ENCODE measurements at regions not wholly inside any gene's neighbourhood (a gene's known extent, or its start where the extent isn't known, plus 50 kb on each side); places are given as distances from the start of the nearest gene placed in this dataset.

DNA sequence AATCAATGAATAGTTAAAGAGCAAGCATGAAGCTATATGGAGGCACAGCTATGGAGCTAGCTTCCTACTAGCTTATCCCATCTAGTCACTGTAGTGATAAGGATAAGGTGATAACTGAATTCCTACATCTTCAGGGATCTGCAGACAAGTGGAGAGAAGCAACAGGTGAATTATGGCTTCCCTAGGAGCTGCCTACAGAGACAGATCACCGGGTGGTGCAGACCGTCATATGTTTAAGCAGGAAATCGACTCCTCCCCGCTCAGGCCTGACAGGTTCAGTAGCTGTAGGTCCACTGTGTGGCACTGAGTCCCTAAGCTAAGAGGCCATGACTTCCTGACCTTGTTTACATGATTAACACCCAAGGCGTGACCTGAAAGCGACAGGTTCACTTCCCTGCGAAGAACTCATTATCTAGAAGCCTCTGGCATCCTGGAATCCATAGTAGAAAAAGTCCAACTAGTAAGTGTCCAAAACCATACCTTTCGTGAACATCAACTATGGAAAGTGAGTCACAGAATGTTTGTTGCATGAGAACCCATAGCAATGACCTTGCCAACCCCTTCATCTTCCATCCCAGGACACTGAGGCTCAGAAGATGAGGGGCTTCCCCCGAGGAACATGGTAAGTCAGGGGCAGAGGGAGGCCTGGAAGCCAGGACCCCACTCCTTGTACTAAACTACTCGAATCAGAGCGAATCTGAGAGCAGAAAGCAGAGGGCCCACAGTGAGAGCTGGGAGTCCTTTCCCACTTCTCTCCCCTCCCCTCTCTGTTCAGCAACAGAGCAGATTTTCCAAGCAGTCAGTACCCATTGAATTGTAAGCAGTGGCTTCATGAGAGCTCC, 75.4 kb upstream of the CCND2 start:
- H3F3A ChIP-seq (ENCODE audit: insufficient read depth) = no peaks in the 10 kb centered on the region
- H3K4me2 ChIP-seq (ENCODE audit: low read depth, low read length, poor library complexity, severe bottlenecking) = no peak overlapping the region
- no peak overlapping the region for H3K9ac ChIP-seq (ENCODE audit: low read length)
- H3K9me3 ChIP-seq (ENCODE audit: insufficient read depth, low read length) = no peaks in the 10 kb centered on the region
- H3K36me3 ChIP-seq (ENCODE audit: low read length) = no peaks in the 10 kb centered on the region
- TF ChIP-seq, protein P1, sequence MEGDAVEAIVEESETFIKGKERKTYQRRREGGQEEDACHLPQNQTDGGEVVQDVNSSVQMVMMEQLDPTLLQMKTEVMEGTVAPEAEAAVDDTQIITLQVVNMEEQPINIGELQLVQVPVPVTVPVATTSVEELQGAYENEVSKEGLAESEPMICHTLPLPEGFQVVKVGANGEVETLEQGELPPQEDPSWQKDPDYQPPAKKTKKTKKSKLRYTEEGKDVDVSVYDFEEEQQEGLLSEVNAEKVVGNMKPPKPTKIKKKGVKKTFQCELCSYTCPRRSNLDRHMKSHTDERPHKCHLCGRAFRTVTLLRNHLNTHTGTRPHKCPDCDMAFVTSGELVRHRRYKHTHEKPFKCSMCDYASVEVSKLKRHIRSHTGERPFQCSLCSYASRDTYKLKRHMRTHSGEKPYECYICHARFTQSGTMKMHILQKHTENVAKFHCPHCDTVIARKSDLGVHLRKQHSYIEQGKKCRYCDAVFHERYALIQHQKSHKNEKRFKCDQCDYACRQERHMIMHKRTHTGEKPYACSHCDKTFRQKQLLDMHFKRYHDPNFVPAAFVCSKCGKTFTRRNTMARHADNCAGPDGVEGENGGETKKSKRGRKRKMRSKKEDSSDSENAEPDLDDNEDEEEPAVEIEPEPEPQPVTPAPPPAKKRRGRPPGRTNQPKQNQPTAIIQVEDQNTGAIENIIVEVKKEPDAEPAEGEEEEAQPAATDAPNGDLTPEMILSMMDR (IDR thresholded peaks at IDR 0.05; ENCODE audit: insufficient read depth, low read length, poor library complexity, severe bottlenecking) = no peak
- no peak for TF ChIP-seq EZH2phosphoT487 (conservative IDR thresholded peaks at IDR 0.05; ENCODE audit: low read length)
- H3K79me2 ChIP-seq (ENCODE audit: insufficient read depth, low read length) = no peaks in the 10 kb centered on the region
- H3K27ac ChIP-seq (ENCODE audit: low read depth, low read length) = no peak overlapping the region
- H3K27me3 ChIP-seq (ENCODE audit: low read length) = no peaks in the 10 kb centered on the region
- no peak overlapping the region for H3K4me3 ChIP-seq (ENCODE audit: insufficient read depth, low read length, poor library complexity, severe bottlenecking)
- no peaks in the 10 kb centered on the region for H3K9me2 ChIP-seq (replicated peaks; ENCODE audit: insufficient read depth, low read length)
- no peaks in the 10 kb centered on the region for H4K20me1 ChIP-seq (ENCODE audit: low read depth, low read length)
- H2AFZ ChIP-seq (ENCODE audit: low read depth, low read length, severe bottlenecking) = no peak overlapping the region

DNA sequence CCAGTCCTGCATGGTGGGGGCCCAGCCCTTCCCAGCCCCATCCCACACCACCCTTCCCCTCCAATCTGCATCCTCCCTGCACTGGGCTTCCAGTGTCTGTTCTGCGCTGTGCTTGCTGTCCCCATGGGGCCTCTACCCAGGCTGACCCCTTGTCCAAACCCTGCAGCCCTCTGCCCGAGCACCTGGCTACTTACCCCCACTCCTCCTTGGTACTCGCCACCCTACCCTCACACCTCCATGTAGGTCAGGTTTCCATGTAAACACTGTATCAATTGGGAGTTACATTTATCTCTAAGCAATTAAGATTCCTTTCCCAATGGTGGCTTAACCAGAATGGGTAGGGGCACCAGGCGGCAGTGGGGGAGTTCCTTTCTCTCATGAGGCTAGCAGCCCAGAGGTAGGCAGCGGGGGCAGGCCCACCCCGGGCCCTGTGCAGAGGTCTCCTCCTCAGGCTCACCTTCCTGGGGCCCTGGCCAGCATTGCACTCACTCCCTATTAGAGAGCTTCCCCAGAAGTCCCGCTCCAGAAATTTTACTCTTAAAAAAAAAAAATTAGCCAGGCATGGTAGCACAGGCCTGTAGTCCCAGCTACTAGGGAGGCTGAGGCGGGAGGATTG, 76.6 kb upstream of the CCND2 start:
- Histone ChIP-seq H3K27ac (ENCODE audit: low read depth, low read length) (no peak overlapping the region), H3K4me3 (ENCODE audit: insufficient read depth, low read length, poor library complexity, severe bottlenecking) (no peak overlapping the region), H3K36me3 (ENCODE audit: low read length) (no peaks in the 10 kb centered on the region), H3K9me3 (ENCODE audit: insufficient read depth, low read length) (no peaks in the 10 kb centered on the region), H3K4me2 (ENCODE audit: low read depth, low read length, poor library complexity, severe bottlenecking) (no peak overlapping the region), H3K79me2 (ENCODE audit: insufficient read depth, low read length) (no peaks in the 10 kb centered on the region), H3K9ac (ENCODE audit: low read length) (no peak overlapping the region), H3K27me3 (ENCODE audit: low read length) (no peaks in the 10 kb centered on the region), H3K9me2 (replicated peaks; ENCODE audit: insufficient read depth, low read length) (no peaks in the 10 kb centered on the region), H3F3A (ENCODE audit: insufficient read depth) (no peaks in the 10 kb centered on the region), H4K20me1 (ENCODE audit: low read depth, low read length) (no peaks in the 10 kb centered on the region), H2AFZ (ENCODE audit: low read depth, low read length, severe bottlenecking) (no peak overlapping the region)
- no peak for TF ChIP-seq EZH2phosphoT487 (conservative IDR thresholded peaks at IDR 0.05; ENCODE audit: low read length)
- TF ChIP-seq, protein P1 (IDR thresholded peaks at IDR 0.05; ENCODE audit: insufficient read depth, low read length, poor library complexity, severe bottlenecking) = no peak

DNA sequence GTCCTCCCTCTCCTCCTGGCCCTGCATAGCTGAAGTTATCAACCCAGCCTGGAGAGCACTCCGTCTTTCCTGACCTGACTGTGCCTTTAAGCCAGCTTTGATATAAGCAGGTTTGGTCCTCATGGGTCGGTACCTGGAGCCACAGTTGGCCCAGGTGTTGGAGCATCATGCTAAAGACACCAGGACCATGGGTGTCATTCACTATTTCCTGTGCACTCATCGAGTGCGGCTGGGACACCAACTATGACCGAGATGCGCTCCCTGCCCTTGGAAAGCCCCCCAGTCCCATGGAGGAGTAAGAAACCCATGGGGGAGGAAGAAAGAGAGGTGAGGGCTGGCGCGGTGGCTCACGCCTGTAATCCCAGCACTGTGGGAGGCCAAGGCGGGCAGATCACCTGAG, 78.9 kb upstream of the CCND2 start:
- Histone ChIP-seq H3K36me3 (ENCODE audit: low read length) (no peaks in the 10 kb centered on the region), H3K27me3 (ENCODE audit: low read length) (no peaks in the 10 kb centered on the region), H3K79me2 (ENCODE audit: insufficient read depth, low read length) (no peaks in the 10 kb centered on the region), H3K27ac (ENCODE audit: low read depth, low read length) (no peak overlapping the region), H3F3A (ENCODE audit: insufficient read depth) (no peaks in the 10 kb centered on the region), H3K4me3 (ENCODE audit: insufficient read depth, low read length, poor library complexity, severe bottlenecking) (no peak overlapping the region), H3K4me2 (ENCODE audit: low read depth, low read length, poor library complexity, severe bottlenecking) (no peak overlapping the region), H3K9me2 (replicated peaks; ENCODE audit: insufficient read depth, low read length) (no peaks in the 10 kb centered on the region), H2AFZ (ENCODE audit: low read depth, low read length, severe bottlenecking) (no peak overlapping the region), H3K9me3 (ENCODE audit: insufficient read depth, low read length) (no peaks in the 10 kb centered on the region), H4K20me1 (ENCODE audit: low read depth, low read length) (no peaks in the 10 kb centered on the region), H3K9ac (ENCODE audit: low read length) (no peak overlapping the region)
- TF ChIP-seq, protein P1 (IDR thresholded peaks at IDR 0.05; ENCODE audit: insufficient read depth, low read length, poor library complexity, severe bottlenecking) = no peak
- no peak for TF ChIP-seq EZH2phosphoT487 (conservative IDR thresholded peaks at IDR 0.05; ENCODE audit: low read length)

Measured in SU-DHL-6 (cell line).